Epithelial cell of prostate (primary cell): ENCODE measurements at regions not wholly inside any gene's neighbourhood (a gene's known extent, or its start where the extent isn't known, plus 50 kb on each side); places are given as distances from the start of the nearest gene placed in this dataset.
"Not testable (repeated sequence)": the region's sequence is repeated elsewhere in the genome, so short reads cannot be mapped to it uniquely, and the experiment has no call there.

Experiments used
- DNase-seq: peaks from one replicate; pipeline ENCODE4 v3.0.0-alpha.2; 2011; ENCODE audit warnings: low read depth, low spot score
- H3K27ac ChIP-seq: fragments of 450-650 bp; 2 replicates; pipeline ENCODE4 v1.5.1; 2017; ENCODE audit warnings: mild to moderate bottlenecking

DNA sequence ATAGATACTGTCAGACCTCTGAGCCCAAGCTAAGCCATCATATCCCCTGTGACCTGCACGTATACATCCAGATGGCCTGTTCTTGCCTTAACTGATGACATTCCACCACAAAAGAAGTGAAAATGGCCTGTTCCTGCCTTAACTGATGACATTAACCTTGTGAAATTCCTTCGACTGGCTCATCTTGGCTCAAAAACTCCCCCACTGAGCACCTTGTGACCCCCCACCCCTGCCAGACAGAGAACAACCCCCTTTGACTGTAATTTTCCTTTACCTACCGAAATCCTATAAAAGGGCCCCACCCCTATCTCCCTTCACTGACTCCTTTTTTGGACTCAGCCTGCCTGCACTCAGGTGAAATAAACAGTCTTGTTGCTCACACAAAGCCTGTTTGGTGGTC, 1114.2 kb downstream of the STIM2 start:
- not testable (repeated sequence) for H3K27ac ChIP-seq, DNase-seq

DNA sequence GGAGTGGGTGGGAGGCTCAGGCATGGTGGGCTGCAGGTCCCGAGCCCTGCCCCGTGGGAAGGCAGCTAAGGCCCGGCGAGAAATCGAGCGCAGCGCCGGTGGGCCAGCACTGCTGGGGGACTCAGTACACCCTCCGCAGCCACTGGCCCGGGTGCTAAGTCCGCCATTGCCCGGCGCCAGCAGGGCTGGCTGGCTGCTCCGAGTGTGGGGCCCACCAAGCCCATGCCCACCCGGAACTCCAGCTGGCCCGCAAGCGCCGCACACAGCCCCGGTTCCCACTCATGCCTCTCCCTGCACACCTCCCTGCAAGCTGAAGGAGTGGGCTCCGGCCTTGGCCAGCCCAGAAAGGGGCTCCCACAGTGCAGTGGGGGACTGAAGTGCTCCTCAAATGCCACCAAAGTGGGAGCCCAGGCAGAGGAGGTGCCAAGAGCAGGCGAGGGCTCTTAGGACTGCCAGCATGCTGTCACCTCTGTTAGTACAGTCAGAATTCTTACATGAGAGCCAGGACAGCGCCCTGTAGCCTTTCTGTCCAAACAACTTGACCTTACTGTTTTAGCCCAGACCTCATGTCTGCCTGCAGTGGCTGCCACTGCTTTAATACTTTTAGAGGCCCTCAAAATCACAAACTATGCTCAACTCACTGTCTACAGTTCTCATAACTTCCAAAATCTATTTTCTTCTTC, 1117.9 kb downstream of the STIM2 start:
- not testable (repeated sequence) for DNase-seq, H3K27ac ChIP-seq

DNA sequence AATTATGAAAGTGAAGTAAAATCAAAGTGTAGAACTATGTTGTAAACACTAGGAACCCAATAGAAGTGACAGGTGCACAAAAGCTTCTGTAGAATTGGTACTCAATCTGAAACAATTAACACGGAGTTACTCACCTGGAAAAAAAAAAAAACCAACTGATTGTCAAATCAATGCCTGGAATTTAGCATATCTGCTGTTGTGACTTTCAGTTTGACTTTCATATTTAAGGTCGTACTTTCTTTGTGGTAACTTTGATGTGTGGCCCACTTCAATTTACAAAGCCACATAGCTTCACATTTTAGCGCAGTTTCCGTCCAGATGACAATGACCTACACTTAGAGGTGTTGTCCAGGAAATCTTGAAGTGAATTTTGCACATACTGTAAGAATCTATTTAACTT, 1124.9 kb downstream of the STIM2 start:
- no peak for DNase-seq
- H3K27ac ChIP-seq: no peak overlapping the region

DNA sequence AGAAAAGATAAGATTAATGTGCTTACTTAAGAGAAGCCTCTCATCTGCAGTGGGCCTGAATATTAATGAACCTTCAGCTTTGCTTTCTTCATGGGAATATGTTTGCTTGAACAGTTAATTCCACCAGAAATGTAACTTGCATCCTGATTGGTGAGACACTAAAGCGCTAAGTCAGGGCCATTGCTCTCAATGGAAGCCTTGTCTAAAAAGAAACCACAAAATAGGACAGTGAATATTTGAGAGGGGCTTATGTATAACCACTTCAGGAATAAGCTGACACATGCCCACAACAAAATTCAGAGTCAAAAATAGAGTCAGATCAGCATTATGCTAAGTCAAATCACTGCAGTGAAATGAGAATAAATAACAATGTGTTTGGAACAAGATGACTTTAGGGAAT, 1125.8 kb downstream of the STIM2 start:
- no peak overlapping the region for H3K27ac ChIP-seq
- no peak for DNase-seq

DNA sequence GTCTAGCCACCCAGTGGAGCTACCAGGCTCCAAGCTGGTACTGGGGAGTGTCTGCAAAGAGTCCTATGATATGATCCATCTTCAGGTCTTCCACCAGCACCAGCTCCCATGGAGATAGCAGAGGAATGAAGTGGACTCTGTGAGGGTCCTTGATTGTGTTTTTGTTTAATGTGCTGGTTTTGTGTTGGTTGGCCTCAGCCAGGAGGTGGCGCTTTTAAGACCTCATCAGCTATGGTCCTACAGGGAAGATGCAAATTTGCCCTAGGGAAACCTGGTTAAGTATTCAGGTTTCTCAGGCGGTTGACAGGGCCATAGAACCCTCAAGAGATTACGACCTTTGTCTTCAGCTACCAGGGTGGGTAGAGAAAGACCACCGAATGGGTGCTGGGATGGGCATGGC, 1141.1 kb downstream of the STIM2 start:
- no peak overlapping the region for H3K27ac ChIP-seq
- no peak for DNase-seq

DNA sequence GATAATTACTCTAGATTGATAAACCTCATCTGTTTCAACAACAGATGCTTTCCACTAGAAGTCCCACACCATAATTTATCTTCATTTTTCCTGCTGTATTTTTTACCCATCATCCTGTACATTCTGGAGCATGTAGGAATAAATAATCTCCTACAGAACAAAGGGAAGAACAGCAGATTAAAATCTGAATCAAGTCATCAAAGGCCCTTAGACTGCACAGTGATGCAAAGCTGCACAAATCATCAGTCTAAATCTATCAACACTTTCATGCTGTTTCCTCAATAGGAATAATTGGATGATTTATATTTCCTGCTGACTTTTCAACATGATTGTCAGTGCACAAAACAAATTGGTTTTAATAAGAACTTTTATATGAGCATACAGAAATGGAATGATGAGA, 1143.9 kb downstream of the STIM2 start:
- DNase-seq: no peak
- H3K27ac ChIP-seq: no peak overlapping the region

DNA sequence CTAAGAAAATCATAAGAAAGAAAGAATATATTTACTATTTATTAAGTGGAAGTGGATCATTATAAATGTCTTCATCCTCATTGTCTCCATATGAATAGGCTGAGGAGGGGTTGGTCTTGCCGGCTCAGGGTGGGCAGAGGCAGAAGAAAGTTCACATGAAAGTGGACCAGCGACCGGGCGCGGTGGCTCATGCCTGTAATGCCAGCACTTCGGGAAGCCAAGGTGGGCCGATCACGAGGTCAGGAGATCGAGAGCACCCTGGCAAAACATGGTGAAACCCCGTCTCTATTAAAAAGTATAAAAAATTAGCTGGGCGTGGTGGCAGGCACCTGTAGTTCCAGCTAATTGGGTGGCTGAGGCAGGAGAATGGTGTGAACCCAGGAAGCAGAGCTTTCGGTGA, 1145.4 kb downstream of the STIM2 start:
- no peak for DNase-seq
- no peak overlapping the region for H3K27ac ChIP-seq

DNA sequence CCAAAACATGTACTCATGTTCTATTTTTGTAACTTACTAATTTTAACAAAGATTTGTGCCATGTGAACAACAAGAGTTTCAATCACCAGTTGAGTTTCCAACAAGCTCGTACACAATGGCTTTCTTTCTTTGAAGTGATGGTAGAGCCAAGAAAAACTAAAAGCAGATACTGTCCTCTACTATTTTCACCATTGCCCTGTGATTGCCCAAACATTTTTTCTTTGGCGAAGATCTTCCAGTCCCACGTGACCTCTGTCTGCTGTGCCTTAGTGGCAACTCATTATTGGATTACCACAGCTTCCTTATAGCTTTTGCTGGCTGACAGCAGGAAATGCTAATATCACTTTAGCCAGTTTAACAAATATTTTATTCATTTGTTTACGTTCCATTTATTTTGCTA, 1147.1 kb downstream of the STIM2 start:
- H3K27ac ChIP-seq: no peak overlapping the region
- no peak for DNase-seq

DNA sequence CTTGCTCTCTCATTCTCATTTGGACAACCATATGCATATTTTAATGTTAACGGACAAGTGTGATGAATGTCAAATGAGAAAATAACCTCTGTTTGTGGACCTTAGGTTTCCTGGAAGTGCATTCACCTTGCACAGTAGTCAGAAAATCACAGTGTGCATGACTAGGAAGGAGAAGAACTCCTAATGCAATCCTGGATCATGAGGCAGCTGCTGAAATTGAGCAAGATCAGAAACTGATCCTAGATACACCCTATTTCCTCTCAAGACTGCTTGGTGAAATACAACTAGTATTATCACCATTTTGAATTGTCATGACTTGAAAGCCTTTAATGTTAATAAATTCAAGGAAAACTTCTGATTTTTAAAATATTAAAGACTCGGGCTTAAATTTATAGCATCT, 1148.9 kb downstream of the STIM2 start:
- no peak overlapping the region for H3K27ac ChIP-seq
- DNase-seq: no peak

DNA sequence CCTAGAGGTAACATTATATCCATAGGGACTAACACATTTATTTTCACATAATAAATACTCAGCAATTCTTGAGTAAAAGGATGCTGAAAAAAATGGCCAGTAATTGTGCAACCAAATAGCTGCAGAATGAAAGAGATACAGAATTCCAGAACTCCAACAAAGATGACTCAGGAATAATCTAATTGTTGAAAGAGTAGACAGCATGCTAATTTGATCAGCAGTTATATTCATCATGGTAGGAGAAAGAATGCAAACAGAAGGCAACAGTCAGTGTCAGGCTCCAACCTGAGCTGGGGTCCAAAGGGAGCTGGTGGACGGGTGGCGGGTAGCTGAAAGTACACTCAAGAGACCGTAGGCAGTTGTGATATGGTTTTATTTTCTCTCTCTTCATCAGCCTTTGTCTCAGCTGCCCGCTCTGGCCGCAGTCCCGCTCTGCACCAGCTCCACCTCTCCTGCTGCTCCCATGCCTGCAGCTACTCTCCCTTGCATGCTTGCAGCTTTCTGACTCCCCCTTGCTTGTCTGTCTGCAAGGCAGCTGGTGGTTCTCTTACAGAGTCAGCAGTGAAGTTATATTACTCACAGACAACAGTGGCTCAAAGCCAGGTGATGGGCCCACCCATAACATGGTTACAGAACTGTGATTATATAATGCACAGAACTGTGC, 1150.1 kb downstream of the STIM2 start:
- DNase-seq: no peak
- no peak overlapping the region for H3K27ac ChIP-seq

DNA sequence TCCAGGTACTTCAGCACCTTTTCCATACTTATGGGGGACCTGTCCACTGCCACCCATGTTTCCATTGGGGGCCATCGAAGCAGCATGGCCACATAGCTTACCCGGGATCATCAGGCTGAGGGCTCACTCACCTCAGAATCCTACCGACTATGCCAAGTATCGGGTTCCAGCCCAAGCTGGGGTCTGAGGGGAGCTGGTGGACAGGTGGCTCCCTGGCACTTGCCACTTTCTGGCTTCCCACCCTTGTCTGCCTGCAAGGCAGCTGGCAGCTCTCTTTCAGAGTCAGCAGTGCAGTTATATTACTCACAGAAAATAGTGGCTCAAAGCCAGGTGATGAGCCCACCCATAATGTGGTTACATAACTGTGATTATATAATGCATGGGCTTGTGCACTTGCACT, 1153.8 kb downstream of the STIM2 start:
- no peak for DNase-seq
- no peak overlapping the region for H3K27ac ChIP-seq

DNA sequence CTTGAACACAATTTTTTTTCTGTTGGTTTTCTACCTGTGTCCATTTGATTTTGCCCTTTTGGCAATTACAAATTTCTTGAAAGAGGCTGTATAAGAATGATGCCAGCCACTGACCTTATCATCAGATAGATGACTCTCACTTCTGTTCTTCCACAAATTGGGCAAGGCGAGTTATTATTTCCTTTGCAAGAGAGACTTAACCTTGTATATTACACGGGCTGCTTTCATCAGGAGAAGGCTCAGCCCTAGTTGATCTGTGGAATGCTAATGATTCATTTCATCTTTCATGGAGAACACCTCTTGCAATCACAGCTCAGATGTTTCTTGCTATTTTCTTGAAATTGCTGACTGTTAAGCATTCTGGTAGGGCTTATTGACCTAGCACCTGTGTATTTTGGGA, 1155.4 kb downstream of the STIM2 start:
- no peak for DNase-seq
- H3K27ac ChIP-seq: no peak overlapping the region

DNA sequence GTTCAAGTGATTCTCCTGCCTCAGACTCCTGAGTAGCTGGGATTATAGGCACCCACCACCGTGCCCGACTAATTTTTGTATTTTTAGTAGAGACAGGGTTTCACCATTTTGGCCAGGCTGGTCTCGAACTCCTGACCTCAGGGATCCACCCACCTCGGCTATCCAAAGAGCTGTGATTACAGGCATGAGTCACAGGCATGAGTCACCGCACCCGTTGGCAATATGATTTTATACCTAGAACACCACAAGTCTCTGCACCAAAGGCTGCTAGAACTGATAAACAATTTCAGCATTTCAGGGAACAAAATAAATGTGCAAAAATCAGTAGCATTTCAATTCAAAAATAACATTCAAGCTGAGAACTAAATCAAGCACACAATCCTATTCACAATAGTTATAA, 1177.6 kb downstream of the STIM2 start:
- not testable (repeated sequence) for DNase-seq, H3K27ac ChIP-seq

DNA sequence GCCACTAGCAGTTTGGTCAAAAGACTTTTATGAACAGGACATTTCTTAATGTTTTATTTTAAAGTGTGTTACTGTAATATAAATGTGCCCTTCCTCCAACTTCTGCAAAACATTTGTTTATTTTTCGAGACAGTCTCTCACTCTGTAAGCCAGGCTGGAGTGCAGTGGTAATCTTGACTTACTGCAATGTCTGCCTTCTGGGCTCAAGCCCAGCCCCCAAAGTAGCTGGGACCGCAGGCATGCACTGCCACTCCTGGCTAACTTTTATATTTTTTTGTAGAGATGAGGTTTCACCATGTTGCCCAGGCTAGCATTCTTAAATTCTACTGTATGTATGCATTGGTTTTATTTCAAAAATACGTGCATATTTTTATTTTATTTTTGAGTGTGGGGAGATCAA, 1201.9 kb downstream of the STIM2 start:
- H3K27ac ChIP-seq: no peak overlapping the region

DNA sequence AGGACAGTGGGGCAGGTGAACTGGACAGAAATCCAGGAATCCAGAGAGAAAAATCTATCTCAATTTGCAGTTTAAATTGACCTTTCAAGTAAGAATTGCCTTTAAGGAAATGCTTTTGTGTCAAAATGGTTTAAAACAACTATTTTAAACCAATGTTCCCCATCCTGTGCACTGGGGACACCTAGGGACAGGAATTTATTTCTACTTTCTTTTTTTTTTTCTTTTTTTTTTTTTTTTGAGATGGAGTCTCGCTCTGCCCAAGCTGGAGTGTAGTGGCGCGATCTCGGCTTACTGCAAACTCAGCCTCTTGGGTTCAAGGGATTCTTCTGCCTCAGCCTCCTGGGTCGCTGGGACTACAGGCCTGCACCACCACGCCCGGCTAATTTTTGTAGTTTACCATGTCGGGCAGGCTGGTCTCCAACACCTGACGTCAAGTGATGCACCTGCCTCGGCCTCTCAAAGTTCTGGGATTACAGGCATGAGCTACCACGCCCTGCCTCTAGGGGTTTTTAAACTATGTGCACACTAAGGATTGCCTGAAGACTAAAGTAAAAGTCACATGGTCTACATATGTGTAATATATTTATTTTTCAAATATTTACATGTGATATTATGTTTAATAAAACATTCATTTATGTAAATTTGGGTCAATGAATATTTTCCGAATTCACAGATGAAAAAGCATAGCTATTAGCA, 1213.4 kb downstream of the STIM2 start:
- H3K27ac ChIP-seq: no peak overlapping the region
- DNase-seq: no peak

More for the DNA sequence above, 1201.9 kb downstream of the STIM2 start:
- no peak for DNase-seq

DNA sequence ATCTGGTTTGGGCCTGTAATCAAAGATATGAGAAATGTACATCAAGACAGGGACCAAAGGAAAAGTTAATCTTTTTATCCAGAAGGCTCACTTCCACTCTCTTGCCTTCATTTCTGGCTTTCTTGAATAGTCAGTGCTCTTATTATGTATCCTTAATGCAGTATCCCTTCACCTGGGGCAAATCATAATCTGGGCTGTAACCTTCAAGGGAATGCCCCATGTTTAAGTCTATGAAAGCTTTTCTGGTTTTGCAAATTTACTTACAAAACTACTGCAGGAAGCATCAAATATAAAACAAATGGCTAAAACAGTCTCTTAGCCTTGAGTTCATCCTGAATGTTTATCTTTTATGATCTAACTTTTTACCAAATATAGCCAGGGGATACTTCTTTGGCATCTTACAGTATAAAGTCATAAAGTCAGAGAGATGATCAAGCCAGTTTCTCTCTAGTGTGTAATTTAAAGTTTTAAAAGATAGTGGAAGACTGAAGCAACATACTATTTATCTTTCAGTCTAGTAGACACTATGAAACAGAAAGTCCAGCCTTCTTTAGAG, 1214.8 kb downstream of the STIM2 start:
- no peak overlapping the region for H3K27ac ChIP-seq
- no peak for DNase-seq

DNA sequence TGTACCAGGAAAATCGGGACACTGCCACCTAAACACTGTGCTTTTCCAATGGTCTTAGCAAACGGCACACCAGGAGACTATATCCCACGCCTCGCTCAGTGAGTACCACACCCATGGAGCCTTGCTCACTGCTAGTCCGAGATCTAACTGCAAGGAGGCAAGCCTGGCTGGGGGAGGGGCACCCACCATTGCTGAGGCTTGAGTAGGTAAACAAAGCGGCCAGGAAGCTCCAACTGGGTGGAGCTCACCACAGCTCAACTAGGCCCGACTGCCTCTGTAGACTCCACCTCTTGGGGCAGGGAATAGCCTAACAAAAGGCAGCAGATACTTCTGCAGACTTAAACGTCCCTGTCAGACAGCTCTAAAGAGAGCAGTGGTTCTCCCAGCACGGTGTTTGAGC, 1216.6 kb downstream of the STIM2 start:
- not testable (repeated sequence) for DNase-seq, H3K27ac ChIP-seq

DNA sequence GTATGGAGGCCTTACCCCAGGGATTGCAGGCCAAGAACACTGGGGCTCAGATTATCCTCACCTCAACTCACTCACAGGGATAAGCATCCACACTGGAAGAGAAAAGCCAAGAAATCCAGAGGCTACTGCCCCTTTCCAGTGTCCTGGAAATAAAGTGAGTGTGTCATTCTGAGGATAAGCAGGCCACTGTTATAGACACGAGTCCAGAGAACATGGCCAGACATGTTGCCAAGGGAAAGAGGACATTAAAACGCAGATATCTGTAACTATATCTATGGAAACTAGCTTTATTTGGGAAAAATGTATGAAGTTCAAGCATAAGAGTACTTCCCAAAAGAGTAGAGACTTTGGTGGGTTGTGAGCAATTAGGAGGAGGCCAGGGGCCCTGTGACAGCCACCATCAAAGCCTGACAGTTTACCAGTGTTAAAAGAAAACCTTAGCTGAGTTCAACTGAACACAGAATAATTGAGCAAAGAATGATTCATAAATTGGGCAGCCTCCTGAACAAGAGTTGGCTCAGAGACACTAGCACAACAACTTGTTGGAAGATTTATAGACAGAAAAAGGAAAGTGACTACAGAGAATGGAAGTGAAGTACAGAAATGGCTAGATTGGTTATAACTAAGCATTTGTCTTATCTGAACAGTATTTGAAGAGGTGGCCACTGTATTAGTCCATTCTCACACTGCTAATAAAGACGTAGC, 1222.2 kb downstream of the STIM2 start:
- DNase-seq: peak; percentile 0
- peak overlapping the region; percentile 17 for H3K27ac ChIP-seq

DNA sequence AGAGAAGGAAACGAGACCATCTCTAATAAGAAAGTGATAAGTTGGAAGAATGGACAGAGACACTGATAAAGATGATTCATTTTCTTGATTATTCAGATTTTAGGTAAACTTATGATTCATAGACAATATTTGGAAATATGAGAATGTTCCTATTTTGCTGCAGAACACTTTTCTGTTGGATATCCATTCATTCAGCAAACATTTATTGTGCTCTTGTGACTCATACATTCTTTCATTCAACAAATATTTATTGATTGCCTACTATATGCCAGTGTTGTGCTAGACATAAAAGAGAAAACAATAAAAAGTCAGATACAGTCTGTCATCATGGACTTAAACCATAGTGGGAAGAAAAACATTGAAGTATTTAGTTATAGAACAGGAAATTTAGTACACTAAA, 1232.0 kb downstream of the STIM2 start:
- DNase-seq: no peak
- no peak overlapping the region for H3K27ac ChIP-seq

DNA sequence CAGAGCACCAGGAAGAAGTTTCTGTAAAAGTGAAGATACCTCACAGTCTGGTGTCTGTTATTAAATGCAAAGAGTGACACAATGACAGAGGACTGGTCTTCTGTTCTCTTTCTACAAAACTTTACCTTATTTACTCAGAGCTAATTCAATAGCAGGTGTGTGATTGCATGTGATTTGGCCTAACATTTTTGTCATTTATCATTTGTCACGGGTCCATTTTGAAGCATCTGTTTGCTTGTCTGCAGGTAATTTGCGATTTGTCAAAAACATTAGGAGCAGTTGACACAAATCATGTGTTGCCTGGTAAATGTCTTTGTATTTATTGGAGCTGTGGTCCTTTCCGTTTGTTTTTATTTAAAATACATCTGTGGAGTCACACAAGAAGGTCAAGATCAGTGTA, 1232.4 kb downstream of the STIM2 start:
- DNase-seq: no peak
- no peak overlapping the region for H3K27ac ChIP-seq

DNA sequence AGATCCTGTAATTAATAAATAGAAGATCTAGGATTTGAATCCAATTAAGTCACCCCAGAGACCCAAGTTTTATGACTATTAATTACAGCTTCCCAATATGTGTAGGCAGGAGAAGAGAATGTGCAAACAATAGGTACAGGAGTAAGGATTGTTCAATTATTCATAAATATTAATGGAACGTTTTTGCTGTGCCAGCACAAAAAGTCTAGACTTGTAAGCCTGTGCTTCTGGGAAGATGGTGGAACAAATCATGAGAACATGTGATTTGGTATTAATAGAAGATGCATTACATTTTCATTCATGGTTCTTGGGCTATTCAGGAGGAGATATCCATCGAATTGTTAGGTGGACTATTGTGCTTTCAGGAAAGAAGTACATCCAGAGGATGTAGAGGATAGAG, 1240.9 kb downstream of the STIM2 start:
- H3K27ac ChIP-seq: no peak overlapping the region

More for the DNA sequence above, 1240.9 kb downstream of the STIM2 start:
- no peak for DNase-seq
